HS-27A (cell line): ENCODE measurements at regions not wholly inside any gene's neighbourhood (a gene's known extent, or its start where the extent isn't known, plus 50 kb on each side); places are given as distances from the start of the nearest gene placed in this dataset.
"Not testable (repeated sequence)": the region's sequence is repeated elsewhere in the genome, so short reads cannot be mapped to it uniquely, and the experiment has no call there.

Experiments used
- DNase-seq: peaks from one replicate; pipeline ENCODE4 v3.0.0-alpha.2; 2012; ENCODE audit warnings: low read depth, missing footprints

DNA sequence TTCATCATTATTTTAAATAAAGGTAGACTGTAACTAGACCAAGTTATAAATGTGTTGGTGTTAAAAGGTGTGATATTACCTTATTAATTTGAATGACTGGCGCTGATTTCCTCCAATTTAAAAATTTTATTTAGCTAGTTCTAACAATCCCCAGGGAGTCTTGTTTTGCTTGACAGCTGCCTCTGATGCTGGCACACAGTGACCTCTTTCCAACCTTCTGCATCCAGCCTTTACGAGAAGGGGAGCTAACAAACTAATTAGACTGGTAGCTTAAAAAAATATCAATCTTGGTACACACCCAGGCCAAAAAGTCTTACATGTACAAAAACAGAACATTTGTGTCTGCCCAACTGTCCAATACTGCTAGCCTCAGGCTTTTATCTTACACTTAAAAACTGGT is 51.8 kb upstream of the ENPEP start:
- DNase-seq = no peak

- no peak for DNase-seq
These were observed 57.3 kb upstream of the ENPEP start for GRCh38 chr4:110418641-110419040.

DNA sequence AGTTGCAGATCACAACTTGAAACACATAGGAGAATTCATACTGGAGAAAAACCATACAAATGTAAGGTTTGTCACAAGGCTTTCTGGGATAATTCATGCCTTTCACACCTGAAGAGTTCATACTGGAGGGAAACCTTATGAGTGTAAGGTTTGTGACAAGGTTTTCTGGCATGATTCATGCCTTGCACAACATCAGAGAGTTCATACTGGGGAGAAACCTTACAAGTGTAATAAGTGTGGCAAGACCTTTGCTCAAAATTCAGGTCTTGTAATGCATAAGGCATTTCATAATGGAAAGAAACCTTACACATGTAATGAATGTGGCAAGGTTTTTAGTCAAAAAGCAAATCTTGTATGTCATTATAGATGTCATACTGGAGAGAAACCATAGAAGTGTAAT is 58.8 kb upstream of the ENPEP start:
- no peak for DNase-seq

DNA sequence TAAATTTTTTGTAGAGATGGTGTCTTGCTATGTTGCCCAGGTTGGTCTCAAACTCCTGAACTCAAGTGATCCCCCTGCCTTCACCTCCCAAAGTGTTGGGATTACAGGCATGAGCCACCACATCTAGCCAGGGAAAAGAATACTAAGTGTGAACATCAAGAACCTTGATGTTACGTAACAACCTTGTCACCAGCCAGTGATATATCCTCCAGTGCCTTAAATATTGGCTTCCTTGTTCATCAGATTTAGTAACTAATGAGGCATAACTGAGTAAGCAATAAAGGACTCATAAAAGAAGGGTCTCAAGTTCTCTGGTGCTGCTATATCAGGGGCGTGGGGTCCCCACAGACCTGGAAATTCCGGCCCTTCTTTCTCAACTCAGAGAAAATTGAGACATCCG is 60.5 kb upstream of the ENPEP start:
- no peak for DNase-seq

DNA sequence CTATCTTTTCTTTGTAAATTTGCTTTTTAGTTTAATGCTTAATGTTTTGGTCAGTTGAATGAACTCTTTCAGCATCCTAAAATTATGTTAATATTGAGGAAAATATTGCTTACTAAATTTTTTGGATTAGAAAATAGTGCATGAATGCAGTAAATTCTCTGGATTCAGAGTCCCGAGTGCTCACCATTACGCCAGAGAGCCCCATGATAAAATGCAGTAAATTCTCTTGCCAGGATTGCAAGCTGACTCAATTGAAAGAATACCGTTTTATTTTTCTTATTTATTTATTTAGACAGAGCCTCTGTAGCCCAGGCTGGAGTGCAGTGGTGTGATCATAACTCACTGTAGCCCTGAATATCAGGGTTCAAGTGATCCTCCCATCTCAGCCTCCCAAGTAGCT is 60.9 kb upstream of the ENPEP start:
- no peak for DNase-seq

DNA sequence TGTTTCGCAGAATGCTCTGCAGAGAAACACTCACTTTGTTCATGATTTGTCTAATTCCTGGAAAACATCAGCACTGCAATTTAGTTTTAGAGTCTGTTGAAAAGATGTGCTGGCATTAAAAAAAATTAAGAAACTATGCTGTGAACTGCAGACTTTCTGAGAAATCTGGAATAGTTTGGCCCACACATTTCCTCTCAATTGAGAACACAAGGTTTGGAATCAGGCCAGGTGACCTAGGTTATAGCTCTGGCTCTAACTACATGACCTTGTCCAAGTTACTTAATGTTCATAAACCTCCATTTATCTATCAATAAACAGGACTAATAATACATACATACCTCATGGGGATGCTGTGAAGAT is 61.4 kb upstream of the ENPEP start:
- no peak for DNase-seq

DNA sequence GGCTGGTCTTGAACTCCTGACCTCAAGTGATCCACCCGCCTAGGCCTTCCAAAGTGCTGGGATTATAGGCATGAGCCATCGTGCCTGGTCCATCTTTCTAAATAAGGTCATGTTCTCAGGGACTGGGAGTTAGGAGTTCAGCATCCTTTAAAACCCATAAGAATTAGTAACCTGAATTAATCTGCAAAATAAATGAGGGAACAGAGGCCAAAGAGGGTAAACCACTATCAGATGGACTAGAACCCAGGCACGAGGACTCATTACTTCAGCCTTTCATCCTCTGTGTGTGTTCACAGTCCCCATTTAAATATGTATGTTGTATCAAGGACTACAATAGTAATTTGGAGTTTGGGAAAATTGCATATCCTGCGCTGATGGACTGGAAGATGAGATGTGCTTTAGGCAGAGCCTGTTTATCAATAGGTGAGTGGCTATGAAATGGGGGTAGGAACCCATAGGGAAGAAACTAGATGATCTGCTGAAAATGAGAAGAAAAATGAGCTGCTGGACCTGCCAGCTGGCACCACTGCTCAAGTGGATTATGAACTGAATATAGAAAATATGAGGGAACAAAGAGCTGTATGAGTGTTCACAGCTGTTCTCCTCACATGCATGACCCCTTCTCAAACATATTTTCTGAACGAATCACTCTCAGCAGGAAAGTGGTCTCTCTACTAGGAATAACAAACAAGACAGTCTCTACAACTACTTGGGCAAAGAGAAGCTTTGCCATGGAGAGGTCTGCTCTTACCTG is 62.0 kb upstream of the ENPEP start:
- DNase-seq = not testable (repeated sequence)

- no peak for DNase-seq
These were observed 63.4 kb upstream of the ENPEP start for GRCh38 chr4:110412354-110413065.

GRCh38 chr4:110411574-110412011 is 64.4 kb upstream of the ENPEP start:
- no peak for DNase-seq

DNA sequence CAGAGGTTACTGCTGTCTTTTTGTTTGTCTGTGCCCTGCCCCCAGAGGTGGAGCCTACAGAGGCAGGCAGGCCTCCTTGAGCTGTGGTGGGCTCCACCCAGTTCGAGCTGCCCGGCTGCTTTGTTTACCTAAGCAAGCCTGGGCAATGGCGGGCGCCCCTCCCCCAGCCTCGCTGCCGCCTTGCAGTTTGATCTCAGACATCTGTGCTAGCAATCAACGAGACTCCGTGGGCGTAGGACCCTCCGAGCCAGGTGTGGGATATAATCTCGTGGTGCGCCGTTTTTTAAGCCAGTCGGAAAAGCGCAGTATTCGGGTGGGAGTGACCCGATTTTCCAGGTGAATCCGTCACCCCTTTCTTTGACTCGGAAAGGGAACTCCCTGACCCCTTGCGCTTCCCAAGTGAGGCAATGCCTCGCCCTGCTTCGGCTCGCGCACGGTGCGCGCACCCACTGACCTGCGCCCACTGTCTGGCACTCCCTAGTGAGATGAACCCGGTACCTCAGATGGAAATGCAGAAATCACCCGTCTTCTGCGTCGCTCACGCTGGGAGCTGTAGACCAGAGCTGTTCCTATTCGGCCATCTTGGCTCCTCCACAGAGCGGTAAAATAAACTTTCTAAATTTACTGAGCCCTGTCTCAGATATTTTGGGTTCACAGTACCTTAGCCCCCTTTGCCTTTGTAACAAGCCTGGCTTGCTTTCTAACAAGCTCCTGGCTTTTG is 64.9 kb upstream of the ENPEP start:
- DNase-seq = not testable (repeated sequence)

GRCh38 chr4:110400086-110400485 is 75.9 kb upstream of the ENPEP start:
- DNase-seq = no peak

- DNase-seq = not testable (repeated sequence)
These were observed 76.9 kb upstream of the ENPEP start for GRCh38 chr4:110399046-110399445.

GRCh38 chr4:110396963-110397362 is 79.0 kb upstream of the ENPEP start:
- no peak for DNase-seq

GRCh38 chr4:110395421-110395820 is 80.5 kb upstream of the ENPEP start:
- DNase-seq = no peak

GRCh38 chr4:110394871-110395270 is 81.1 kb upstream of the ENPEP start:
- DNase-seq = no peak

- DNase-seq = no peak
These were observed 94.2 kb upstream of the ENPEP start for GRCh38 chr4:110381784-110382183.

GRCh38 chr4:110372485-110372884 is 103.5 kb upstream of the ENPEP start:
- DNase-seq = no peak

DNA sequence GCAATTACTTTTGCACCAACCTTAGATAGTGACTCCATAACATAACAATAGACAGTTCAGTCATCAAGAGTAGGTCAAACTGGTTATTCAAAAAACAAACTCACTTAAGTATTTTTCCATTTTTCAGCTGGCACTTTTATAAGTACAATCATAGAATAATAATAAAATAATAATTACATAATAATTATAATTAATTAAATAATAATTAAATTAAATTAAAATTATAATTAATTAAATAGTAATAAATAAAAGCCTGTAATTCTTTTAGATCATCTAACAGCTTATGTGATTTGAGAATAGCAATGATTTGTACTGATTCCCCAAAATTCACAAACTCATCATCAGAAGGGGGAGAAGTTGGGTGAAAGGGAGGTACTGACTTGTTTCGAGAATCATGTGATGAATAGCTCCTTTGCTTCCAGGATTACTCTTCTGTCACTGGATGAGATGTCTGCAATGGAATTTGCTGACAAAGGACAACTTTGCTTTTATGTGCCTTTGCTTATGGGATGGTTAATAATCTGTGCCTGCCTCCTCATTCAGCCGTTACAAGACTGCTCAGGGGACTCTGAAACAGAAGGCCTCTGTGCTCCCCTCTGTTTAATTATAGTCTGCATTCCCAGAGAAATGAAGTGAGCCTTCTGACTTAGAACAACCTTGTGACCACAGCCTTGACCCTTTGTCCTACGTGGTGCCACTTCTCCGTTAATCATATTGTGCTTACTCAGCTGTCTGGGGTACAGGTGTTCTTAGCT is 104.8 kb upstream of the ENPEP start:
- DNase-seq = no peak

- no peak for DNase-seq
These were observed 107.5 kb upstream of the ENPEP start for GRCh38 chr4:110368409-110368808.

- no peak for DNase-seq
These were observed 108.8 kb upstream of the ENPEP start for GRCh38 chr4:110367156-110367555.

DNA sequence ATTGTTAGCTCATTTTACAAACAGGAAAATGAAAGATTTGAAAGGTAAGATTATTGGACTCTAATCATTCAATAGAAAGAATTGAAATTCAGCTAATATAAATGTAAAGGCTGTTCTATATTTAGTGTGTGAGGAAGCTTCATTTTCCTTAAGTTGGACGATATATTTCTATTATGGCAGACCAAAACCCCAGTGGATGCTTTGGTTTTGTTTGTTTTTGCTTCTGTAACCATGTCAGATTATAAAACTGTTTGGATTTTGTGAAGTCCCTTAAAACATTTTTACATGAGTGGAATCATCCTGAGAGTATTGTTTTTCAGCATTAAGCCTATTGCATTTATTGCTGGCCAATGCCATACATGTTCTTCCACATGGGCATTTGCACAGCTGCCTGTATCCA is 110.2 kb upstream of the ENPEP start:
- DNase-seq = no peak

GRCh38 chr4:110364911-110365520 is 110.9 kb upstream of the ENPEP start:
- no peak for DNase-seq
